C4-2B (cell line): ENCODE measurements at regions not wholly inside any gene's neighbourhood (a gene's known extent, or its start where the extent isn't known, plus 50 kb on each side); places are given as distances from the start of the nearest gene placed in this dataset.

ENCODE experiments used
- H3K27ac ChIP-seq: fragments of 450-650 bp; 2 replicates; pipeline ENCODE4 v1.5.1; 2017
- ZFX ChIP-seq: fragments of 450-650 bp; IDR thresholded peaks from 2 replicates; pipeline ENCODE4 v1.6.1; 2017
- TF ChIP-seq, protein P1 (sequence below): fragments of 450-650 bp; conservative IDR thresholded peaks from 2 replicates; pipeline ENCODE4 v1.5.1; 2017; ENCODE audit warnings: mild to moderate bottlenecking

DNA sequence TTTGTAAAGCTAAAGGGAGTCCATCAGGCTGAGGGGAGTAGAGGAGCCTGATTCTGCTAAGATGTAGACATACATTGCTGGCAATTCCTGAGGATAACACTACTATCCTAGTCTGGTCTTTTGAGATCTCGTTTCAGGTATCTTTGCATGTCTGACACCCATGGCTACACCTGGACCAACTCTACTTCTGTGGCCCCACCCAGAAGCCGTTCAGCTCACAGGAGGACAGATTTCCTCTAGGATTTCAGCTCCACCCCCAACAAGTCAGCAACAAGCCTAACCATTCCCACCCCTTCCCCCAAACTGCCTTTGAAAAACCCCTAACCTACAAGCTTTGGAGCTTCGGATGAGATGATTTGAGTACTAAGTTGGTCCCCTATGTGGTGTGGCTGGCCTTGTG, 848.2 kb downstream of the NLGN4X start:
- no peak overlapping the region for H3K27ac ChIP-seq
- TF ChIP-seq, protein P1, sequence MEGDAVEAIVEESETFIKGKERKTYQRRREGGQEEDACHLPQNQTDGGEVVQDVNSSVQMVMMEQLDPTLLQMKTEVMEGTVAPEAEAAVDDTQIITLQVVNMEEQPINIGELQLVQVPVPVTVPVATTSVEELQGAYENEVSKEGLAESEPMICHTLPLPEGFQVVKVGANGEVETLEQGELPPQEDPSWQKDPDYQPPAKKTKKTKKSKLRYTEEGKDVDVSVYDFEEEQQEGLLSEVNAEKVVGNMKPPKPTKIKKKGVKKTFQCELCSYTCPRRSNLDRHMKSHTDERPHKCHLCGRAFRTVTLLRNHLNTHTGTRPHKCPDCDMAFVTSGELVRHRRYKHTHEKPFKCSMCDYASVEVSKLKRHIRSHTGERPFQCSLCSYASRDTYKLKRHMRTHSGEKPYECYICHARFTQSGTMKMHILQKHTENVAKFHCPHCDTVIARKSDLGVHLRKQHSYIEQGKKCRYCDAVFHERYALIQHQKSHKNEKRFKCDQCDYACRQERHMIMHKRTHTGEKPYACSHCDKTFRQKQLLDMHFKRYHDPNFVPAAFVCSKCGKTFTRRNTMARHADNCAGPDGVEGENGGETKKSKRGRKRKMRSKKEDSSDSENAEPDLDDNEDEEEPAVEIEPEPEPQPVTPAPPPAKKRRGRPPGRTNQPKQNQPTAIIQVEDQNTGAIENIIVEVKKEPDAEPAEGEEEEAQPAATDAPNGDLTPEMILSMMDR, result no peak
- TF ChIP-seq ZFX, result no peak

DNA sequence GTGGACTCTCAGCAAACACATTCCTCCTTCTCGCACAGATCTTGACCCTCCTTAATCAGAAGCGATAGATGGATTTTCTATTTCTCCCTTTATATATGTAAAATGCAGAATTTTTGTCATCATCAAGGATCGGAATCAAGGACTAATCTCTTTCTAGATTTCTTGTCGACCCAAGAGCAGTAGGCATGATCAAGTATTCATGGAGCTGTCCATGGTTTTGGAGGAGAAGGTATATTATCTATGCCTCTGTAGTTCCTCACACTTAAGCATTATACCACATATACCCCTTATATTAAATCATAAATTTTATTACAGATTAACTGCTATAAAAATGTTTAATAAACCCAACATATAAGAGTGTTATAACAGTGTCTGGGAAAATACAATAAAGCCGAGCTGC, 886.8 kb downstream of the NLGN4X start:
- TF ChIP-seq ZFX, result no peak
- TF ChIP-seq, protein P1, result no peak
- no peak overlapping the region for H3K27ac ChIP-seq

DNA sequence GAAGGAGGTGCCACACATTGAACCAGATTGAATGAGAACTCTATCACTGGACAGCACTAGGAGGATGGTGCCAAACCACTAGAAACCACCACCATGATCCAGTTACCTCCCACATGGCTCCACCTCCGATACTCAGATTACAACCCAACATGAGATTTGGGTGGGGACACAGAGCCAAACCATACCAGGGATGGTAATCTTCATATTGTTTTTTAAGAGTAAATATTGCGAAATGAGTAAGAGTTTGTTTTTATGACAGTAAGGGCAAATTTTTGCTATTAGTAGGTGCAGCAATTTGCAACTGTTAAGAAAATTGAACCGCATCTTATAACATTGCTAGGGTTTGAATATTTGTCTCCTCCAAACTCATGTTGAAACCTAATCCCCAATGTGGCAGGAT, 891.5 kb downstream of the NLGN4X start:
- no peak overlapping the region for H3K27ac ChIP-seq
- TF ChIP-seq, protein P1, result no peak
- no peak for TF ChIP-seq ZFX

DNA sequence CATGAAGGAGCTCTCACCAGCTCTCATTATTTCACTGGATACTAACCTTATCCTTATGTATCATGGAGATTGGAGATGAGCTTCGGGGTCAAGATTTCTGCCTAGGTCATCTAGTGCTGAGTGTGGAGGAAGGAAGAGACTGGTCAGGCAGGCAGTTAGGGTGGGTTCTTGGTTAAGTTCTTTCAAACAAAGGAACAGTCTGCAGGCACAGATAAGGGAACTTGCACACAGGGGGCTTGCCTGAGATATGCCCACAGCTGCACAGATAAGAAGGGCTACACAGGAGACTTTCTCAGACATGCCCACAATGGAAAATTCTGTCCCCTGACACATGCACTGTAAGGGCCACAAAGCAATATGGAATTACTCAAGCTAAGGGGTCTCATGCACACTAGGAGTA, 904.1 kb downstream of the NLGN4X start:
- H3K27ac ChIP-seq, result no peak overlapping the region
- TF ChIP-seq, protein P1, result no peak
- TF ChIP-seq ZFX, result no peak

DNA sequence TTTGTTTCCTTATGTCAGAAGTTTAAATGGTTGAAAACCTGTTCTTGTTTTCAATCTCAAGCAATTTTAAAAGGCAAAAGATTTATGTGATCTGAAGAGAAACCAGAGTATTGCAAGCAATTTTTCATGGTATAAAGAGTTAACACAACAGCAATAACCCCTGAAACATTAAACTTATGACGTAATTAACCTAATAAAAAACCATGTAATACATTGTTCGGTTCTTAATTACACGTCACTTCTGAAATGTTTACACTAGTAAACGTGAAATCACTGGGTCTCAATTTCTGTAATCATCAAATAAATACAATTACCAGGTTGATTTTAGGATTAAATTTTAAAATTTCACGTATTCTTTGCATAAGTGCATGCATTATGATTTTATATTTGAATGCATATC, 914.5 kb downstream of the NLGN4X start:
- no peak overlapping the region for H3K27ac ChIP-seq
- TF ChIP-seq, protein P1, result no peak

DNA sequence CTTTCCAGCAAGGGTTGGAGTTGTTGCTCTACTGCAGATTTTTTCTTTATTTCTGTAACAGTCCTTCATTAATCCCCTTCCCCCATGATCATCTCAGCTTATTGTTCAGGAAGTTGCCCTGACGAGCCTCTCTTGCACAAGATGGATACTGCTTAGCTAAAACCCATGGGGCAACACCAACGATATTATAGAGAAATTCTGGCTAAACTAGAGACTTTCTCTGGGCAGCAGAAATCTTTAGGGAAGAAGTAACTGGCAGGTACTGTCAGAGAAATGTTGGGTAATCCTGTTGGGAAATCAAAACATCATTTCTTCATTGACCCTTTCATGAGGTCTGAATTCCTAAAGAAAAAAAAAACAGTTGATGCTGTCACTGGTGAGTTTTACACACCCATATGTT, 921.3 kb downstream of the NLGN4X start:
- TF ChIP-seq ZFX, result no peak
- TF ChIP-seq, protein P1, result no peak
- H3K27ac ChIP-seq, result no peak overlapping the region

DNA sequence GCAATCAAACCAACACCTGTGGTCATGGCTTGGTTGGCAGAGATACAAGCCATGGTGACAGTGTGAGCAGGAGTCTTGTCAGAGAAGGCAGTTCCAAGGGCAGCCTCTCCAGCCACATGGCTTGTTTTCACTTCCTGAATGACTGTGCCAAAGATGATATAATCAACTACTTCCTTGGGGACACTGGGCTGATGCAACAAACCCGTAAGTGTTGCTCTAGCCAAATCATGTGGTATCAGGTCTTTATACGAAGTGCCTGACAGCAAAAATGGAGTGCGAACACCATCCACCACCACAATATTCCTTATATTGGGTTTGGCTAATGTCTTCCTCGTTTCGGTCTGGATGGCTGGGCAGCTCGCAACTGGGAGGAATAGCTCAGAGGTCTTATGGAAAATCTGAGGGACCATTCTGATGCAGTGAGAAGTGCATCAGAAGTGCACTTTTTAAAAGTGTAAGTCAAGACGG, 922.0 kb downstream of the NLGN4X start:
- TF ChIP-seq ZFX, result no peak
- TF ChIP-seq, protein P1, result no peak
- peak overlapping the region; percentile 23; the same call in 1 of the 2 replicates for H3K27ac ChIP-seq
